Neural crest cell (in vitro differentiated cells): ENCODE measurements at regions not wholly inside any gene's neighbourhood (a gene's known extent, or its start where the extent isn't known, plus 50 kb on each side); places are given as distances from the start of the nearest gene placed in this dataset.

Source experiments
- DNase-seq: peaks from one replicate; pipeline ENCODE4 v3.0.0; 2021; ENCODE audit warnings: low read depth, mixed read lengths, low spot score
- H3K27ac Mint-ChIP-seq: one replicate; pipeline ENCODE4 v1.8.0; 2021; ENCODE audit warnings: mild to moderate bottlenecking, mixed read lengths; ENCODE audit not compliant: unreplicated experiment
- H3K27me3 Mint-ChIP-seq: 2 replicates; pipeline ENCODE4 v1.8.0; 2021; ENCODE audit warnings: low read depth, mild to moderate bottlenecking, mixed read lengths
- H3K36me3 Mint-ChIP-seq: 2 replicates; pipeline ENCODE4 v1.8.0; 2021; ENCODE audit warnings: low read depth, mild to moderate bottlenecking, mixed read lengths
- H3K4me1 Mint-ChIP-seq: 2 replicates; pipeline ENCODE4 v1.8.0; 2021; ENCODE audit warnings: mixed read lengths
- H3K4me3 Mint-ChIP-seq: one replicate; pipeline ENCODE4 v1.8.0; 2021; ENCODE audit warnings: mild to moderate bottlenecking, mixed read lengths
- H3K9me3 Mint-ChIP-seq: 2 replicates; pipeline ENCODE4 v1.8.0; 2021; ENCODE audit warnings: mixed read lengths
- CTCF ChIP-seq: fragments of 200-600 bp; sonication (generic); conservative IDR thresholded peaks from 2 replicates; pipeline ENCODE4 v1.5.0; 2021; ENCODE audit warnings: antibody characterized with exemption, mild to moderate bottlenecking

DNA sequence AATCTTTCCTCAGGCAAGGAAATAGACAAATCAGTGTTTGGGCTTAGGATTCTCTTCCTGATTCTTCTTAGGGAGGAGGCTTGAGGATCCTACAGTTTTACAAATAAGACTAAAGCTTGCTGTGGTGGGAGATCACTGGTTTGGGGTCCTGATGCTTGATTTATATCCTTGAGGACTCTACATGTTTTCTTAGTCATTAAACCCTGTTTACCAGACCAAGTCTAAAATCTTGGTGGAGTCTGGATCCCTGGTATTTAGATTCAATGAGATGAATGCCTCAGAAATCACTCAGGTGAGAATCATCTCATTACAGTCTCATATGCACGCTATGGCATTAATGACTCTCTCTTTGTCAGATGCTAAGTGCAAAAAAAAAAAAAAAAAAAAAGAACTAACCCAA is 304.3 kb upstream of the SALL1 start:
- Mint-ChIP-seq H3K9me3 (no peaks in the 10 kb centered on the region), H3K4me1 (peaks cover 61% of the 10 kb centered on the region), H3K36me3 (no peaks in the 10 kb centered on the region), H3K4me3 (no peak overlapping the region), H3K27me3 (no peaks in the 10 kb centered on the region), H3K27ac (no peak overlapping the region)
- no peak for TF ChIP-seq CTCF
- no peak for DNase-seq

- no peak for TF ChIP-seq CTCF
- no peak for DNase-seq
- Mint-ChIP-seq H3K27ac (no peak overlapping the region), H3K4me3 (no peak overlapping the region), H3K27me3 (no peaks in the 10 kb centered on the region), H3K9me3 (peaks cover under 1% of the 10 kb centered on the region), H3K4me1 (peaks cover 63% of the 10 kb centered on the region), H3K36me3 (no peaks in the 10 kb centered on the region)
Measured at GRCh38 chr16:51453251-51453650, 302.2 kb upstream of the SALL1 start.

- DNase-seq = no peak
- no peaks in the 10 kb centered on the region for H3K27me3 Mint-ChIP-seq
- H3K4me3 Mint-ChIP-seq = no peak overlapping the region
- no peak overlapping the region for H3K27ac Mint-ChIP-seq
- H3K4me1 Mint-ChIP-seq = peaks cover 49% of the 10 kb centered on the region
- H3K36me3 Mint-ChIP-seq = no peaks in the 10 kb centered on the region
- H3K9me3 Mint-ChIP-seq = peaks cover 3% of the 10 kb centered on the region
- no peak for TF ChIP-seq CTCF
Measured at GRCh38 chr16:51450909-51451308, 299.8 kb upstream of the SALL1 start.

DNA sequence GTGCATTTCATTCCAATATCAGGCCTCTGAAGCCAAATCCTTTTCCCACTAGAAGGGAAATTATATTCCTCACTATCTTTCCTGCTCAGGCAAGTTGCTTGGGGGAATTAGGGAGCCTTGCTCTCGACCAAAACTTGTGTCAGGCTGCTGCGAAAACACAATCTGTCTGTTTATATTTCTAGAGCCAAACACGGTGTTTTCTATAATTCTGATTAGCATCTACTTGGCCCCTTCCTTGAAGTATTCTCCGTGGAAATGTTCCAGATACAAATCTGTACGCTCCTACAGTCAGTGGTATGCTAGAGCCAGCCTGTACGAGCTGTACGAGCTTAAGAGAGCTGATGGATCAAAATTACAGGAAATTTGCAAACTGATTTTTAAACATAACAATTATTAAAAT is 299.3 kb upstream of the SALL1 start:
- H3K4me1 Mint-ChIP-seq = peaks cover 46% of the 10 kb centered on the region
- H3K4me3 Mint-ChIP-seq = no peak overlapping the region
- DNase-seq = no peak
- TF ChIP-seq CTCF = no peak
- no peaks in the 10 kb centered on the region for H3K27me3 Mint-ChIP-seq
- no peak overlapping the region for H3K27ac Mint-ChIP-seq
- peaks cover 3% of the 10 kb centered on the region for H3K9me3 Mint-ChIP-seq
- no peaks in the 10 kb centered on the region for H3K36me3 Mint-ChIP-seq

DNA sequence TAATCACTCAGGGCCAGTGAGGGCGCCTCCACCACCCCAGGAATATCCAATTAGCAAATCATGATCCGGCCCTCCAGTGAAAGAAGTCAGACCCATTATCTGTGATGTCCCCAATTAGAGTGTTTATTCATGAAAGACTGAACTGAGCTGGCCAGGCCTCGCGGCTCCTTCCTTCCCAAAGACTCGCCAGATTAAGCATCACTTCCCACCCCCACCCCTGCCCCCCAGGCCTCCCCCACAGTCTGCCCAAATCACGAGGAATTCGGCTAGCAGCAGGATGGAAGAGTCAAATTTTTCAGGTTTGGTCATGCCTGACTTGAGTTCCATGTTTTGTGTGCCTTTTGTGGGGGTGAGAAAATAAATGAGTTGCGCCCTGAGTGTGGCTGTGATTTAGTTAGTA is 298.4 kb upstream of the SALL1 start:
- Mint-ChIP-seq H3K4me1 (peaks cover 40% of the 10 kb centered on the region), H3K4me3 (no peak overlapping the region), H3K9me3 (peaks cover 3% of the 10 kb centered on the region), H3K36me3 (no peaks in the 10 kb centered on the region), H3K27ac (peak overlapping the region; percentile 36), H3K27me3 (no peaks in the 10 kb centered on the region)
- no peak for DNase-seq
- no peak for TF ChIP-seq CTCF

GRCh38 chr16:51445250-51445649 is 294.2 kb upstream of the SALL1 start:
- TF ChIP-seq CTCF = no peak
- Mint-ChIP-seq H3K36me3 (no peaks in the 10 kb centered on the region), H3K4me3 (no peak overlapping the region), H3K9me3 (peaks cover 3% of the 10 kb centered on the region), H3K27ac (no peak overlapping the region), H3K4me1 (peaks cover 49% of the 10 kb centered on the region), H3K27me3 (no peaks in the 10 kb centered on the region)
- DNase-seq = no peak
